ENCODE measurements at regions not wholly inside any gene's neighbourhood (a gene's known extent, or its start where the extent isn't known, plus 50 kb on each side); places are given as distances from the start of the nearest gene placed in this dataset.
"Not testable (repeated sequence)": the region's sequence is repeated elsewhere in the genome, so short reads cannot be mapped to it uniquely, and the experiment has no call there.

- DNase-seq (ENCODE audit: low read depth), result not testable (repeated sequence)
Measured at GRCh38 chr4:82077471-82077995, 296.3 kb downstream of the HNRNPD start.

GRCh38 chr4:82076809-82077208, 297.0 kb downstream of the HNRNPD start:
- DNase-seq (ENCODE audit: low read depth), result no peak

DNA sequence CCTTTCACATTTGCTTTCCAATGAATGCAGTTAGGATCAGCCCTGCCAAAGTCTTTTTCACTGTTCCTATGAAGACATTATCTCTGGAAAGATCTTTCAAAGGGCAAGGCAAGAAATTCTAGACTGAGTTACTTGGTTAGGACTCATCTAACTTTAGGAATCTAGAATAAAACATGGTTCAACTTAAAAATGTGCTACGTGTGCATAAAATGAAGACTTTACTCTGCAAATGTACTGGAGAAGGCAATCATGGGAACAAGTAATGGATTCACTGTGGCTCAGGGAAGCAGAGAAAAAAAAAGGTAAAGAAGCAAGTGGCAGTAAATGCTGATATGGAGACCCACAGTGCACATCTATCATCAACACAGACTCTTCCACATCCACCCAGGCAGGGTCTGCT, 297.4 kb downstream of the HNRNPD start:
- DNase-seq (ENCODE audit: low read depth), result no peak

DNA sequence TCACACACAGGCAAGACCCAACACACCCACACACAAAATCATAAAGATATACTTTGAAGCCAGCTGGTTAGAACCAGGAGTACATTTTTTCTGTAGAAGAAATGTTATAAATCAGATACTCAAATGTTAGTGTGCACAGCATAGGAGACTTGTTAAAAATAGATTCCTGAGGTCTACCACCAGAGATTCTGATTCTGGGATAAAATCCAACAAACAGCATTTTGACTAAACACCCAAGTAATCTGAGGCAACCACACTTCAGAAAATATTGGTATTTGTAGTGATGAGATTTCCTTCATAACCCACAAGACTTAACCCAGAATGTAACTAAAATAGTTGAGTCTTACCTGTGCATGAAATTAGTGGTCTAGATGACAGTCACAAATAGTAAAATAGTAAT, 301.8 kb downstream of the HNRNPD start:
- DNase-seq (ENCODE audit: low read depth), result no peak

- DNase-seq (ENCODE audit: low read depth), result no peak
Measured at GRCh38 chr4:82069883-82070638, 303.7 kb downstream of the HNRNPD start.

GRCh38 chr4:82063017-82063416, 310.8 kb downstream of the HNRNPD start:
- no peak for DNase-seq (ENCODE audit: low read depth)

- no peak for DNase-seq (ENCODE audit: low read depth)
Measured at GRCh38 chr4:82057990-82058544, 315.7 kb downstream of the HNRNPD start.

DNA sequence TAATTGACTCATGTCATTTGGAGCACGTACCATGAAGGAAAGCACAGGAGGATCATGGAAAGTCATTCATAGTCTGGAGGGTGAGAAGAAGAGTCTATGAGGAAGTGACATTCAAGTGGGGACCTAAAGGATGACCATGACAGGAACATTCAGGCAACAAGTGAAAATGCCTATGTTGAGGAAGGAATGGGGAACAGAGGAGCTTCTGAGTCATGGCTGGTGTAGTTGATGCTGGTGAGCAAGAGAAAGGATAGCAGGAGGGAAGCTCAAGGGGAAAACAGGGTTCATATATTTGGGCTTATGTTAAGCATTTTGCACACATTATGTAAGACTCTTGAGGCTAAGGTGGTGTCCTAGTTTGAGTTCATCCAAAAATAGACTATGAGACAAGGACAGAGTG, 318.6 kb downstream of the HNRNPD start:
- no peak for DNase-seq (ENCODE audit: low read depth)

GRCh38 chr4:82053396-82053795, 320.4 kb downstream of the HNRNPD start:
- no peak for DNase-seq (ENCODE audit: low read depth)

GRCh38 chr4:82050796-82051195, 323.0 kb downstream of the HNRNPD start:
- DNase-seq (ENCODE audit: low read depth), result no peak

DNA sequence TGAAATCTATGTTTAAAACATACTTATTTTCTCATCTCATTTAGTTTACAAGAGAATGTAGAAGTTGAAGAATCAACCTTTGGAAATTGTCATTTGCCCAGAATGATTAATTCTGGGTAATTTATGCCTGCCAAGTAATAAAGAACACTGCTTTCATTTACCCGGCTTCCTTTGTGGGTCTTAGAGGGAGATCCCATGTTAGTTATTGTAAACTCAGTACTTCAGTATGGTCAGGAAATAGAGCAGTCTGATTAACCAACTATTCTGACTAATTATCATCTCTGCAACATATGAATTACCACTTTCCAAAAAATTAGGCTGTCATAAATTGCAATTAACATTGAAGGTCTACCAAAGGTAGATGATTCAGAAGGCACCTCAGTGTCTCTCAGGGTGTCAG, 324.5 kb downstream of the HNRNPD start:
- DNase-seq (ENCODE audit: low read depth), result no peak

GRCh38 chr4:82047731-82048130, 326.1 kb downstream of the HNRNPD start:
- DNase-seq (ENCODE audit: low read depth), result no peak

- no peak for DNase-seq (ENCODE audit: low read depth)
Measured at GRCh38 chr4:82046796-82047195, 327.0 kb downstream of the HNRNPD start.

- no peak for DNase-seq (ENCODE audit: low read depth)
Measured at GRCh38 chr4:82045267-82045666, 328.5 kb downstream of the HNRNPD start.

- DNase-seq (ENCODE audit: low read depth), result peak; percentile 2
Measured at GRCh38 chr4:82044141-82044993, 329.4 kb downstream of the HNRNPD start.

DNA sequence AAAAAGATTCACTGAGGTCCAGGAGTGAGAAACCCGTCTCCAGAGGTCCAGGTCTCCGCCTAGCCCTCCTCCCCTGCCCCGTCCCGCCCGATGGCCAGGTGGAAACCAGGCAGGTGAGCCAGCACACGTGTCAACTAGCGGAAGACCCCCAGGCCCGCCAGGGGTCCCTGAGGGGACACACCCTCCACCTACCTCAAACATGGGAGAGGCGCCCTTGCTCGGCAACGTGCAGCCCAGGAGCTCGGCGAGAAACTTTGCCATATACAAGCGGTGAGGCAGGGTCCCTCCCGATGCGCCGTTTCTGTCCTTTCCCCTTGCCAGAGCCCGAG, 330.0 kb downstream of the HNRNPD start:
- no peak for DNase-seq (ENCODE audit: low read depth)

DNA sequence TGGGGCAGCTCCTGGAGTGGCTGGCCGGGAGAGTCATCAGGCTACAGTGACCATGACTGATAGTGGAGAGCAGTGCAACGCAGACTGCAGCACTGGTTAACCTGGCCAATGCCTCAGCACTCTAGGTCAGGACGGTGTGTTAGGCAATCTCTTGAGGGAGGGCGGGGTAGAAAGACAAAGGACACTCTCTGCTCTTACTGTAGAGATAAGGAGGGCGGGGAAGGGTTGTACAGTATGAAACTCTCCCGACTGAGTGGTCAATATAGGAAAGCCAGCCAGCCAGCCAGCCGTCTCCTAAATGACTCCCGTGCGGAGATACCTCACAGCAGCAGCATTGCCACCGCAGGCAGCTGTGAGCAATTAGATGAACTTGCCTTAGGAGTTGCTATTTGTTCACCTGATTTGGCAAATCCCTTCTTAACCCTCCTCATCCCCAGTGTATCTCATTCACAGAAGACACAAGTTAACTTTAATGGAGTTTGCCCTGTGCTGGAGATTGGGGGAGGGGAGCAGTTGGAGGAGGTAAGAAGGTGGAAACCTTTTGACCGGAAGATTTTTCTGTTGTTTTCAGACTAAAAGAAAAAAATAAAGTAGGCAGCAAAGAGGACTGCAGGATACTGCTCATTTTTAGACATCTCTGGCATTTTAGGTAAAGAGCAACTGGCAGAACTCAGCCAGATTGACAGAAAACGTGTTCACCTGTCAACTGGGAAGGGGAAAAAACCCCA, 330.5 kb downstream of the HNRNPD start:
- DNase-seq (ENCODE audit: low read depth), result no peak

- DNase-seq (ENCODE audit: low read depth), result no peak
Measured at GRCh38 chr4:82042042-82042441, 331.7 kb downstream of the HNRNPD start.

GRCh38 chr4:82038936-82039335, 334.9 kb downstream of the HNRNPD start:
- no peak for DNase-seq (ENCODE audit: low read depth)

- no peak for DNase-seq (ENCODE audit: low read depth)
Measured at GRCh38 chr4:82036181-82036580, 337.6 kb downstream of the HNRNPD start.

GRCh38 chr4:82034878-82035277, 338.9 kb downstream of the HNRNPD start:
- DNase-seq (ENCODE audit: low read depth), result no peak

DNA sequence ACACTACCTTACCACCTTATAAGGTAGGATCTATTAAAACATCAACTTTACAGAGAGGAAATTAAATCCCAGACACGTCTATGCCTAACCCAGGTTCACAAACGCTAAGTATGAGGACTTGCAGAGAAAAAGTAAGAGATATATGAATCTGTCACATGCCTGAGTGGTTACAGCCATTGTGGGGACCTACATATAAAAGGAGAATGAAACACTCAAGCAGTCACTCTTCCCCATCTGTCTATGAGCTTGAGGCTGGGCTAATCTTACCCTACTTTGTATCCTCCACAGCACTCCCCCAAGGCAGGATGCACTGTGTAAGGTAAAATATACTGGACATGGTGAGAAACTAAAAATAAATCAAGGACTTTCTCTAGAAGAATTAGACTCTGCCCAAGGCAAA, 339.9 kb downstream of the HNRNPD start:
- no peak for DNase-seq (ENCODE audit: low read depth)
